SK-N-SH (cell line): ENCODE measurements at regions not wholly inside any gene's neighbourhood (a gene's known extent, or its start where the extent isn't known, plus 50 kb on each side); places are given as distances from the start of the nearest gene placed in this dataset.

Experiments
- CTCF ChIA-PET: fragments of 300-600, 350-600 bp; formaldehyde crosslinking; extraction: SDS; loops from one replicate; lab custom pipeline; 2021; lab: Yijun Ruan, JAX
- POLR2A ChIA-PET: fragments of 350-600 bp; sonication (Branson Sonifier 250); formaldehyde crosslinking; extraction: SDS; loops from one replicate; lab custom pipeline; 2020; ENCODE audit warnings: antibody characterized with exemption, inconsistent platforms; lab: Yijun Ruan, JAX
- DNase-seq: peaks from one replicate; pipeline ENCODE4 v3.0.0; 2012
- H2AFZ ChIP-seq: fragments of 200-600 bp; sonication (generic); 2 replicates; pipeline ENCODE4 v1.8.1; 2016; ENCODE audit warnings: antibody characterized with exemption, mild to moderate bottlenecking, low read depth
- H3F3A ChIP-seq: fragments of 200-600 bp; sonication (generic); replicated peaks from 2 replicates; pipeline ENCODE3; 2016; ENCODE audit warnings: antibody characterized with exemption, mild to moderate bottlenecking; ENCODE audit not compliant: insufficient read depth
- H3K27ac ChIP-seq, 2 experiments: fragments of 200-500 bp in 1 of 2; fragments of 200-600 bp in 1 of 2; sonication (Bioruptor generic) in 1 of 2; sonication (generic), shearing (Covaris generic) in 1 of 2; 2 replicates each; pipeline versions ENCODE4 v1.5.1 to v1.6.1; 2014 to 2016; ENCODE audit warnings: low read depth in 2 of 2, inconsistent platforms in 1 of 2, low read length in 1 of 2, mild to moderate bottlenecking in 1 of 2, mixed read lengths in 1 of 2
- H3K27me3 ChIP-seq: fragments of 200-600 bp; sonication (generic), shearing (Covaris generic); 2 replicates; pipeline ENCODE4 v1.6.1; 2016; ENCODE audit warnings: mixed run types; ENCODE audit not compliant: insufficient read depth
- H3K36me3 ChIP-seq, 2 experiments: fragments of 200-500 bp in 1 of 2; fragments of 200-600 bp in 1 of 2; sonication (Bioruptor generic) in 1 of 2; sonication (generic) in 1 of 2; replicated peaks in 1 of 2; 2 replicates each; pipeline versions ENCODE3 to v1.5.1; 2014 to 2016; ENCODE audit warnings: low read length in 1 of 2, mild to moderate bottlenecking in 1 of 2; ENCODE audit not compliant: insufficient read depth in 2 of 2, control insufficient read depth in 1 of 2
- H3K4me1 ChIP-seq, 2 experiments: fragments of 200-500 bp in 1 of 2; fragments of 200-600 bp in 1 of 2; sonication (Bioruptor generic) in 1 of 2; sonication (generic), shearing (Covaris generic) in 1 of 2; 2 replicates each; pipeline versions ENCODE4 v1.5.1 to v1.6.1; 2014 to 2016; ENCODE audit warnings: low read depth in 1 of 2, low read length in 1 of 2, mixed run types in 1 of 2; ENCODE audit not compliant: insufficient read depth in 2 of 2, control insufficient read depth in 1 of 2
- H3K4me2 ChIP-seq: fragments of 200-600 bp; sonication (generic), shearing (Covaris generic); 2 replicates; pipeline ENCODE4 v1.6.1; 2017; ENCODE audit warnings: mixed run types
- H3K4me3 ChIP-seq, 2 experiments: fragments of 200-500 bp in 1 of 2; fragments of 200-600 bp in 1 of 2; sonication (Bioruptor generic) in 1 of 2; sonication (generic), shearing (Covaris generic) in 1 of 2; 2 replicates each; pipeline versions ENCODE4 v1.5.1 to v1.8.1; 2014 to 2016; ENCODE audit warnings: low read depth in 2 of 2, inconsistent platforms in 1 of 2, low read length in 1 of 2, mild to moderate bottlenecking in 1 of 2, mixed read lengths in 1 of 2, moderate library complexity in 1 of 2
- H3K79me2 ChIP-seq: fragments of 200-600 bp; sonication (generic); 2 replicates; pipeline ENCODE4 v1.8.1; 2017; ENCODE audit warnings: mild to moderate bottlenecking; ENCODE audit not compliant: insufficient read depth
- H3K9ac ChIP-seq: fragments of 200-600 bp; sonication (generic); 2 replicates; pipeline ENCODE4 v1.6.1; 2017; ENCODE audit warnings: mixed run types
- H3K9me2 ChIP-seq: fragments of 200-600 bp; sonication (generic); 2 replicates; pipeline ENCODE4 v1.6.1; 2017; ENCODE audit warnings: mixed run types
- H3K9me3 ChIP-seq: fragments of 200-600 bp; sonication (generic); 2 replicates; pipeline ENCODE4 v1.6.1; 2017; ENCODE audit warnings: mixed run types, mild to moderate bottlenecking, moderate library complexity
- H4K20me1 ChIP-seq: fragments of 200-600 bp; sonication (generic); 2 replicates; pipeline ENCODE4 v1.6.1; 2017; ENCODE audit warnings: mild to moderate bottlenecking, mixed run types; ENCODE audit not compliant: insufficient read depth
- EP300 ChIP-seq, 2 experiments: IDR thresholded peaks; 2 replicates each; pipeline versions ENCODE4 v1.4.0 to v1.6.1; 2012; ENCODE audit warnings: borderline replicate concordance in 1 of 2, low read depth in 1 of 2, low read length in 1 of 2
- FOXJ3 ChIP-seq: sonication (generic); formaldehyde crosslinking; IDR thresholded peaks from 2 replicates; pipeline ENCODE4 v1.5.1; 2020; ENCODE audit warnings: mild to moderate bottlenecking, missing genetic modification reagents
- IRF3 ChIP-seq: fragments of 150-350 bp; IDR thresholded peaks from 2 replicates; pipeline ENCODE4 v1.6.1; 2016; ENCODE audit warnings: mild to moderate bottlenecking, low read depth, low read length
- MEF2A ChIP-seq: IDR thresholded peaks from 2 replicates; pipeline ENCODE4 v1.4.0; 2012; ENCODE audit warnings: low read depth, borderline replicate concordance
- NFIC ChIP-seq: IDR thresholded peaks from 2 replicates; pipeline ENCODE4 v1.4.0; 2012; ENCODE audit warnings: borderline replicate concordance
- PBX3 ChIP-seq: IDR thresholded peaks from 2 replicates; pipeline ENCODE4; 2012
- POLR2AphosphoS5 ChIP-seq: IDR thresholded peaks from 2 replicates; pipeline ENCODE4 v1.6.1; 2012; ENCODE audit warnings: low read depth, low read length
- RAD21 ChIP-seq: IDR thresholded peaks from 2 replicates; pipeline ENCODE4 v1.6.1; 2012; ENCODE audit warnings: mild to moderate bottlenecking, low read length
- REST ChIP-seq: IDR thresholded peaks from 2 replicates; pipeline ENCODE4 v1.6.1; 2012; ENCODE audit warnings: mild to moderate bottlenecking, low read depth, low read length, moderate library complexity
- RXRA ChIP-seq: IDR thresholded peaks from 2 replicates; pipeline ENCODE4 v1.4.0; 2012; ENCODE audit warnings: low read depth, mild to moderate bottlenecking, borderline replicate concordance
- SIN3A ChIP-seq: IDR thresholded peaks from 2 replicates; pipeline ENCODE4 v1.6.1; 2012; ENCODE audit warnings: low read depth, mild to moderate bottlenecking, low read length, moderate library complexity, borderline replicate concordance
- SMC3 ChIP-seq: IDR thresholded peaks from 2 replicates; pipeline ENCODE4 v1.6.1; 2012; ENCODE audit warnings: low read depth, low read length, improper control_type of control experiment
- TAF1 ChIP-seq: IDR thresholded peaks from 2 replicates; pipeline ENCODE4 v1.6.1; 2012; ENCODE audit warnings: low read depth, mild to moderate bottlenecking, low read length, moderate library complexity, borderline replicate concordance
- TCF12 ChIP-seq: IDR thresholded peaks from 2 replicates; pipeline ENCODE4 v1.4.0; 2012
- TEAD4 ChIP-seq: IDR thresholded peaks from 2 replicates; pipeline ENCODE4 v1.4.0; 2012; ENCODE audit warnings: mild to moderate bottlenecking, borderline replicate concordance; ENCODE audit not compliant: insufficient read depth
- USF1 ChIP-seq: IDR thresholded peaks from 2 replicates; pipeline ENCODE4 v1.4.0; 2012; ENCODE audit warnings: low read depth, borderline replicate concordance
- USF2 ChIP-seq: fragments of 150-350 bp; IDR thresholded peaks from 2 replicates; pipeline ENCODE4 v1.6.1; 2017; ENCODE audit warnings: antibody characterized with exemption, low read length, low read depth, borderline replicate concordance
- WGBS: methylation state at CpG from one replicate; pipeline ENCODE4 v1.1.6; 2017; ENCODE audit warnings: low lambda C conversion rate; 5-methylcytosine and 5-hydroxymethylcytosine counted together

- H3K4me2 ChIP-seq, result no peak overlapping the region
- H3K36me3 ChIP-seq, result no peaks in the 10 kb centered on the region
- H3K9me2 ChIP-seq, result no peaks in the 10 kb centered on the region
- H3K27ac ChIP-seq, result no peak overlapping the region
- ChIA-PET CTCF (no interaction called here), POLR2A (no interaction called here)
- DNase-seq, result no peak
- no peak overlapping the region for H3K9ac ChIP-seq
- no peak overlapping the region; the same call in 1 of the 2 replicates for H2AFZ ChIP-seq
- H4K20me1 ChIP-seq, result no peaks in the 10 kb centered on the region
- H3K4me3 ChIP-seq, result no peak overlapping the region
- no peaks in the 10 kb centered on the region for H3K79me2 ChIP-seq
- H3K27me3 ChIP-seq, result no peaks in the 10 kb centered on the region
- H3F3A ChIP-seq, result no peaks in the 10 kb centered on the region
- no peaks in the 10 kb centered on the region for H3K9me3 ChIP-seq
- H3K4me1 ChIP-seq, result peaks cover 0 to 5% of the 10 kb centered on the region in 2 experiments; a peak in 2 of 4 replicates
- 91% methylated on average over 19 of the region's 20 CpGs for WGBS
- TF ChIP-seq MEF2A (no peak), SIN3A (no peak), EP300 (IDR thresholded peaks at IDR 0.05; ENCODE audit: borderline replicate concordance in 1 of 2, low read depth in 1 of 2, low read length in 1 of 2) (no peak), RXRA (no peak), TEAD4 (no peak), SMC3 (no peak), PBX3 (no peak), TAF1 (no peak)
Observed at GRCh38 chr18:58806826-58807714, 57.6 kb upstream of the ZNF532 start.

- no peak overlapping the region; the same call in 1 of the 2 replicates for H2AFZ ChIP-seq
- TF ChIP-seq USF2, result no peak
- TF ChIP-seq TCF12, result no peak
- TF ChIP-seq NFIC, result no peak
- TF ChIP-seq RAD21, result no peak
- no peak for TF ChIP-seq EP300 (IDR thresholded peaks at IDR 0.05; ENCODE audit: borderline replicate concordance in 1 of 2, low read depth in 1 of 2, low read length in 1 of 2)
- no peak for TF ChIP-seq IRF3
- TF ChIP-seq REST, result no peak
- TF ChIP-seq FOXJ3 (CRISPR knock-in tag), result no peak
- TF ChIP-seq POLR2AphosphoS5, result no peak
- TF ChIP-seq USF1, result no peak
Observed at GRCh38 chr18:58807766-58808165, 56.9 kb upstream of the ZNF532 start.

More at GRCh38 chr18:58807766-58808165, 56.9 kb upstream of the ZNF532 start:
- H3K9ac ChIP-seq, result no peak overlapping the region
- no peaks in the 10 kb centered on the region for H3F3A ChIP-seq
- CTCF ChIA-PET, result no interaction called here
- H3K9me2 ChIP-seq, result no peaks in the 10 kb centered on the region
- H3K27ac ChIP-seq, result no peak overlapping the region
- H3K9me3 ChIP-seq, result no peaks in the 10 kb centered on the region
- no peaks in the 10 kb centered on the region for H4K20me1 ChIP-seq
- no peak for DNase-seq
- H3K36me3 ChIP-seq, result no peaks in the 10 kb centered on the region
- H3K27me3 ChIP-seq, result no peaks in the 10 kb centered on the region
- no peak overlapping the region for H3K4me2 ChIP-seq
- peaks cover 0 to 5% of the 10 kb centered on the region in 2 experiments; a peak in 2 of 4 replicates for H3K4me1 ChIP-seq
- WGBS, result 91% methylated on average over 9 of the region's 10 CpGs
- POLR2A ChIA-PET, result no interaction called here
- no peak overlapping the region for H3K4me3 ChIP-seq
- no peaks in the 10 kb centered on the region for H3K79me2 ChIP-seq
